ENCODE measurements at regions not wholly inside any gene's neighbourhood (a gene's known extent, or its start where the extent isn't known, plus 50 kb on each side); places are given as distances from the start of the nearest gene placed in this dataset.

GRCh38 chr4:111979921-111980320 is 165.3 kb upstream of the FAM241A start:
- Histone ChIP-seq H4K20me1 (ENCODE audit: insufficient read depth) (no peaks in the 10 kb centered on the region), H2AFZ (ENCODE audit: low read depth, low read length) (no peak overlapping the region), H3K9ac (ENCODE audit: low read length) (no peak overlapping the region), H3K4me3 (ENCODE audit: low read length) (no peak overlapping the region), H3K27me3 (ENCODE audit: insufficient read depth, low read depth, low read length) (no peaks in the 10 kb centered on the region), H3K27ac (ENCODE audit: low read length) (no peak overlapping the region), H3K4me2 (ENCODE audit: low read length) (no peak overlapping the region), H3K9me3 (ENCODE audit: low read length) (no peaks in the 10 kb centered on the region), H3K79me2 (replicated peaks; ENCODE audit: insufficient read depth, low read length) (no peaks in the 10 kb centered on the region), H3K9me2 (ENCODE audit: insufficient read depth, low read length) (no peaks in the 10 kb centered on the region), H3K36me3 (ENCODE audit: insufficient read depth, low read length) (no peaks in the 10 kb centered on the region), H3F3A (ENCODE audit: insufficient read depth, low read length, poor library complexity, severe bottlenecking) (no peaks in the 10 kb centered on the region)
- TF ChIP-seq MXI1 (conservative IDR thresholded peaks at IDR 0.05; ENCODE audit: poor library complexity, severe bottlenecking) (no peak), TAF1 (IDR thresholded peaks at IDR 0.05; ENCODE audit: low read depth) (no peak), CTCF (IDR thresholded peaks at IDR 0.05; ENCODE audit: poor library complexity, severe bottlenecking) (no peak), EP300 (conservative IDR thresholded peaks at IDR 0.05; ENCODE audit: poor library complexity, severe bottlenecking) (no peak), POLR2AphosphoS5 (IDR thresholded peaks at IDR 0.05) (no peak), REST (IDR thresholded peaks at IDR 0.05; ENCODE audit: borderline replicate concordance) (no peak), EZH2 (IDR thresholded peaks at IDR 0.05; ENCODE audit: borderline replicate concordance, insufficient read depth, low read length, poor library complexity, severe bottlenecking) (no peak), SMC3 (conservative IDR thresholded peaks at IDR 0.05; ENCODE audit: poor library complexity) (no peak), RAD21 (conservative IDR thresholded peaks at IDR 0.05) (no peak)

- Histone ChIP-seq H3K9me2 (ENCODE audit: insufficient read depth, low read length) (no peaks in the 10 kb centered on the region), H3K4me3 (ENCODE audit: low read length) (no peak overlapping the region), H3K4me2 (ENCODE audit: low read length) (no peak overlapping the region), H2AFZ (ENCODE audit: low read depth, low read length) (no peak overlapping the region), H3K9me3 (ENCODE audit: low read length) (no peaks in the 10 kb centered on the region), H3K9ac (ENCODE audit: low read length) (no peak overlapping the region), H3F3A (ENCODE audit: insufficient read depth, low read length, poor library complexity, severe bottlenecking) (no peaks in the 10 kb centered on the region), H3K79me2 (replicated peaks; ENCODE audit: insufficient read depth, low read length) (no peaks in the 10 kb centered on the region), H3K27me3 (ENCODE audit: insufficient read depth, low read depth, low read length) (no peaks in the 10 kb centered on the region), H4K20me1 (ENCODE audit: insufficient read depth) (no peaks in the 10 kb centered on the region), H3K36me3 (ENCODE audit: insufficient read depth, low read length) (no peaks in the 10 kb centered on the region), H3K27ac (ENCODE audit: low read length) (no peak overlapping the region)
- TF ChIP-seq TAF1 (IDR thresholded peaks at IDR 0.05; ENCODE audit: low read depth), result no peak
- no peak for TF ChIP-seq POLR2AphosphoS5 (IDR thresholded peaks at IDR 0.05)
- TF ChIP-seq CTCF (IDR thresholded peaks at IDR 0.05; ENCODE audit: poor library complexity, severe bottlenecking), result no peak
- TF ChIP-seq EP300 (conservative IDR thresholded peaks at IDR 0.05; ENCODE audit: poor library complexity, severe bottlenecking), result no peak
- TF ChIP-seq EZH2 (IDR thresholded peaks at IDR 0.05; ENCODE audit: borderline replicate concordance, insufficient read depth, low read length, poor library complexity, severe bottlenecking), result no peak
- TF ChIP-seq REST (IDR thresholded peaks at IDR 0.05; ENCODE audit: borderline replicate concordance), result no peak
- no peak for TF ChIP-seq MXI1 (conservative IDR thresholded peaks at IDR 0.05; ENCODE audit: poor library complexity, severe bottlenecking)
- no peak for TF ChIP-seq SMC3 (conservative IDR thresholded peaks at IDR 0.05; ENCODE audit: poor library complexity)
- TF ChIP-seq RAD21 (conservative IDR thresholded peaks at IDR 0.05), result no peak
These were observed 163.2 kb upstream of the FAM241A start for GRCh38 chr4:111982089-111982488.
